Heart left ventricle (tissue), 16 donors: ENCODE measurements at regions not wholly inside any gene's neighbourhood (a gene's known extent, or its start where the extent isn't known, plus 50 kb on each side); places are given as distances from the start of the nearest gene placed in this dataset.

ENCODE experiments used
- ATAC-seq, 4 donors: fragments of 200-7000 bp; cut with Tn5 transposase; one replicate each; pipeline ENCODE4 v1.9.1; 2020 to 2022; ENCODE audit warnings: moderate library complexity in 4 of 4, mild to moderate bottlenecking in 3 of 4, moderate number of reproducible peaks in 1 of 4
- DNase-seq, 5 donors: peaks; one replicate each; pipeline ENCODE4 v3.0.0-alpha.2; 2020
- H3K27ac ChIP-seq, 12 donors: fragments of 200-600 bp; sonication (generic) in 4 of 12; one replicate each; pipeline versions ENCODE4 v1.5.0 to v1.8.0; 2016 to 2022; ENCODE audit warnings: mild to moderate bottlenecking in 2 of 12
- H3K27me3 ChIP-seq, 9 donors: fragments of 200-600 bp; sonication (generic) in 2 of 9; one replicate each; pipeline versions ENCODE4 v1.5.1 to v1.8.0; 2016 to 2022; ENCODE audit warnings: mild to moderate bottlenecking in 3 of 9
- H3K36me3 ChIP-seq, 9 donors: fragments of 200-600 bp; sonication (generic) in 2 of 9; one replicate each; pipeline versions ENCODE4 v1.5.0 to v1.8.0; 2018 to 2022; ENCODE audit warnings: mild to moderate bottlenecking in 2 of 9
- H3K4me1 ChIP-seq, 12 donors: fragments of 200-600 bp; sonication (generic) in 4 of 12; one replicate each; pipeline versions ENCODE4 v1.5.0 to v1.8.0; 2016 to 2022; ENCODE audit warnings: mild to moderate bottlenecking in 3 of 12
- H3K4me3 ChIP-seq, 12 donors: fragments of 200-600 bp; sonication (generic) in 4 of 12; one replicate each; pipeline versions ENCODE4 v1.5.0 to v1.8.0; 2017 to 2022; ENCODE audit warnings: mild to moderate bottlenecking in 9 of 12, moderate library complexity in 4 of 12
- H3K9me3 ChIP-seq, 12 donors: fragments of 200-600 bp; sonication (generic) in 4 of 12; one replicate each; pipeline versions ENCODE4 v1.5.0 to v1.8.0; 2016 to 2022; ENCODE audit warnings: mild to moderate bottlenecking in 1 of 12
- POLR2A ChIP-seq, 2 donors: fragments of 450-650 bp; IDR thresholded peaks; one replicate each; pipeline ENCODE4 v1.6.1; 2017; ENCODE audit warnings: antibody characterized with exemption in 2 of 2, mild to moderate bottlenecking in 2 of 2, moderate library complexity in 2 of 2
- WGBS, 4 donors: extraction: QIAGEN DNeasy Blood & Tissue Kit in 2 of 4; methylation state at CpG; one replicate each; pipeline versions ENCODE4 v1.1.5 to v1.1.7; 2013 to 2018; 5-methylcytosine and 5-hydroxymethylcytosine counted together
- intact Hi-C, 10 donors: fragments of 100-400 bp; cut with DNase I; formaldehyde crosslinking; loops; one replicate each; pipeline versions ENCODE4 v1.11.1 to v1.14.2; 2022
- TF ChIP-seq, protein P1 (sequence below), 12 donors: fragments of 200-600 bp; sonication (generic) in 4 of 12; IDR thresholded peaks; one replicate each; pipeline versions ENCODE4 v1.5.0 to v1.8.0; 2018 to 2022; ENCODE audit warnings: antibody characterized with exemption in 12 of 12, mild to moderate bottlenecking in 5 of 12
- donor health status: ischemic (EF 13 %, LVEDD 7.1; RV severe dilation, severe dysfunction).
- donor health status: healthy with polysubstance abuse.
- donor health status: DM: no; HTN: yes; CAD: no.
- donor health status: DM: no; HTN: no; CAD: no.
- donor health status: ischemic (EF 25% LVEDD 6.9; RV normal size, moderate dysfunction).
- donor health status: ischemic (EF 25% LVEDD 5.7; RV mildly dilated, moderate dysfunction).
- donor health status: healthy.
- donor health status: DM: yes; HTN: yes; CAD: no.
- donor health status: ischemic (EF 35%, LVEDD 5.7; RV mildly dilated, moderate dysfunction).
- donor health status: nonischemic (EF 11% LVEDD 7.7; RV severe dilation, severe dysfunction).
- donor health status: DM: yes; HTN: yes; CAD: no.
- donor health status: PGD.
- donor health status: ischemic (EF 29% LVEDD 5.4; RV normal size, mild dysfunction).
- donor health status: nonischemic (EF 23%, LVEDD 6.1; RV moderate dilation, normal function).

DNA sequence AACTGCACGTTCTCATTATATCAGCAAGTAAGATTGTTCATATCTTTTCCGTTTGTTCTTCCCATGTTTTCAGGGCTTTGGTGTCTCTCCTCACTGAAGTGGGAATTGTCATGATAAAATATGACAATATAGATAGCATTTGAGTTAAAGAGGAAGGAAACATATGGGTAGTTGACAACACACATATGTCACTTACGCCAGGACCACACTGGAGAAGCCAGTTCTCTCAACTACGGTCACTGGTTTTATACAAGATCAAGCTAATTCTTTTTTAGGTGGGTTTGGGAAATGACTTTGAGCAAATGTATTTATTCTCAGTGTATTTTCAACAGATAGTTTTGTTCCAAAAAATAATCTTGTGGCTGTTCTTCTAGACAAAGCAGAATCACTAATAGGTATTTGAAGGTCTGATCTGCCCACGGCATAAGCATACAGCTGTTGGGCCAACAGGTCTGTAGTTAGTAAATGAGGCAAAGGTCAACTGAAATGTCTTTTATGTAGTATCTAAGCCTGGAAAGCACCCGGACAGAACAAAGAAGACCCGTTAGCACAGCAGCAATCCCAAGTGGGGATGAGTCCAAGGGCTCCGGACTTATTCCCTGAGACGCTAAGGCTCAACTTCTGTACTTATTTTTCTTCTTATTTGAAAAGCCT lies 433.6 kb upstream of the ZP4 start:
- WGBS, 4 donors, result 55 to 66% (median 59%) methylated on average over 9 of the region's 9 CpGs
- DNase-seq (no peak), ATAC-seq (no peak)

DNA sequence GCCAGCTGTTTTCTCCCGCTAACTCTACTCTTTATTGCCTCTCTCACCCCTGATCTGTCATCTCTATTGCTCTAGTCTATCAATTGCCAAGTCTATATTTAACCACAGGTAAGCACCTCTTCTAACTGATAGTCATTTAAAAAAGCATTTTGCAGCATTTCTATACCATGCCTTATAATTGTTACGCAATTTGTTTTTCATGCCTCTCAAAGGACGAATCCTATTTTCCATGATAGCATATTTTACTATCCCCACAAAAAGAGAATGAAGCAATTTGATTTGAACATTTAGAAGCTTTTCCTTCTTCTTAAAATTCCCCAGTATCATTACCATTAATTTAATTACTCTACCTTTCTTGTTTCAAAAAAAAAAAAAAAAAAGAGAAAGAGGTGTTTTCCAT lies 432.8 kb upstream of the ZP4 start:
- DNase-seq (no peak), ATAC-seq (no peak)
- 88 to 95% (median 91%) methylated on average over 3 of the region's 3 CpGs for whole genome bisulfite sequencing, 4 donors
- no peak overlapping the region for H3K4me3 ChIP-seq
- H3K4me1 ChIP-seq, result no peaks in the 10 kb centered on the region
- peaks cover 0 to 7% (median 0%) of the 10 kb centered on the region in 12 donors for H3K9me3 ChIP-seq
- no peaks in the 10 kb centered on the region for H3K27me3 ChIP-seq
- intact Hi-C loops, result no loop called here
- H3K36me3 ChIP-seq, result no peaks in the 10 kb centered on the region
- TF ChIP-seq, protein P1, sequence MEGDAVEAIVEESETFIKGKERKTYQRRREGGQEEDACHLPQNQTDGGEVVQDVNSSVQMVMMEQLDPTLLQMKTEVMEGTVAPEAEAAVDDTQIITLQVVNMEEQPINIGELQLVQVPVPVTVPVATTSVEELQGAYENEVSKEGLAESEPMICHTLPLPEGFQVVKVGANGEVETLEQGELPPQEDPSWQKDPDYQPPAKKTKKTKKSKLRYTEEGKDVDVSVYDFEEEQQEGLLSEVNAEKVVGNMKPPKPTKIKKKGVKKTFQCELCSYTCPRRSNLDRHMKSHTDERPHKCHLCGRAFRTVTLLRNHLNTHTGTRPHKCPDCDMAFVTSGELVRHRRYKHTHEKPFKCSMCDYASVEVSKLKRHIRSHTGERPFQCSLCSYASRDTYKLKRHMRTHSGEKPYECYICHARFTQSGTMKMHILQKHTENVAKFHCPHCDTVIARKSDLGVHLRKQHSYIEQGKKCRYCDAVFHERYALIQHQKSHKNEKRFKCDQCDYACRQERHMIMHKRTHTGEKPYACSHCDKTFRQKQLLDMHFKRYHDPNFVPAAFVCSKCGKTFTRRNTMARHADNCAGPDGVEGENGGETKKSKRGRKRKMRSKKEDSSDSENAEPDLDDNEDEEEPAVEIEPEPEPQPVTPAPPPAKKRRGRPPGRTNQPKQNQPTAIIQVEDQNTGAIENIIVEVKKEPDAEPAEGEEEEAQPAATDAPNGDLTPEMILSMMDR (IDR thresholded peaks at IDR 0.05), result no peak
- TF ChIP-seq POLR2A (IDR thresholded peaks at IDR 0.05), result no peak
- H3K27ac ChIP-seq, result no peak overlapping the region

More for the DNA sequence above, 433.6 kb upstream of the ZP4 start:
- Histone ChIP-seq H3K4me3 (no peak overlapping the region), H3K36me3 (no peaks in the 10 kb centered on the region), H3K27me3 (no peaks in the 10 kb centered on the region), H3K9me3 (peaks cover 0 to 7% (median 0%) of the 10 kb centered on the region in 12 donors), H3K27ac (no peak overlapping the region), H3K4me1 (no peaks in the 10 kb centered on the region)
- no peak for TF ChIP-seq POLR2A (IDR thresholded peaks at IDR 0.05)
- TF ChIP-seq, protein P1 (IDR thresholded peaks at IDR 0.05), result no peak
- intact Hi-C loops, result no loop called here

DNA sequence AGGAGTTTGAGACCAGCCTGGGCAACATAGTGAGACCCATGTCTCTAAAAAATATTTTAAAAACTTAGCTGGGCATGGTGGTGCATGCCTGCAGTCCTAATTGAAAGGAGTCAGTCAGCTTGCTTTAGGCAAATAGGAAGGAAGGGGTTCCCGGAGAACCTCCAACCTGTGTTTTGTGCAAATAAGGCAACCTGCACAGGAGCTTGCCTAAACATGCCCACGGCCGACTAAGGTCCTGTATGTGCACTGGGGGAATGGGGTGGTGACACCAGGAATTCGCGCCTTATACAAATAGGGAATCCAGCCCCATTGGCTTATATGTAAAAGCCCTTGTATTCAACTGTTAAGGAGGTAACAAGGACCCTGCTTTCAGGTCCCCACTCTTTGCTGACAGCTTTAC lies 429.2 kb upstream of the ZP4 start:
- Histone ChIP-seq H3K27me3 (no peaks in the 10 kb centered on the region), H3K36me3 (no peaks in the 10 kb centered on the region), H3K27ac (no peak overlapping the region), H3K9me3 (peaks cover 0 to 7% (median 0%) of the 10 kb centered on the region in 12 donors), H3K4me3 (no peak overlapping the region), H3K4me1 (no peaks in the 10 kb centered on the region)
- ATAC-seq (no peak), DNase-seq (no peak)
- TF ChIP-seq, protein P1 (IDR thresholded peaks at IDR 0.05), result no peak
- no peak for TF ChIP-seq POLR2A (IDR thresholded peaks at IDR 0.05)
- intact Hi-C loops, result no loop called here
- WGBS, 4 donors, result 71 to 75% (median 73%) methylated on average over 5 of the region's 5 CpGs

DNA sequence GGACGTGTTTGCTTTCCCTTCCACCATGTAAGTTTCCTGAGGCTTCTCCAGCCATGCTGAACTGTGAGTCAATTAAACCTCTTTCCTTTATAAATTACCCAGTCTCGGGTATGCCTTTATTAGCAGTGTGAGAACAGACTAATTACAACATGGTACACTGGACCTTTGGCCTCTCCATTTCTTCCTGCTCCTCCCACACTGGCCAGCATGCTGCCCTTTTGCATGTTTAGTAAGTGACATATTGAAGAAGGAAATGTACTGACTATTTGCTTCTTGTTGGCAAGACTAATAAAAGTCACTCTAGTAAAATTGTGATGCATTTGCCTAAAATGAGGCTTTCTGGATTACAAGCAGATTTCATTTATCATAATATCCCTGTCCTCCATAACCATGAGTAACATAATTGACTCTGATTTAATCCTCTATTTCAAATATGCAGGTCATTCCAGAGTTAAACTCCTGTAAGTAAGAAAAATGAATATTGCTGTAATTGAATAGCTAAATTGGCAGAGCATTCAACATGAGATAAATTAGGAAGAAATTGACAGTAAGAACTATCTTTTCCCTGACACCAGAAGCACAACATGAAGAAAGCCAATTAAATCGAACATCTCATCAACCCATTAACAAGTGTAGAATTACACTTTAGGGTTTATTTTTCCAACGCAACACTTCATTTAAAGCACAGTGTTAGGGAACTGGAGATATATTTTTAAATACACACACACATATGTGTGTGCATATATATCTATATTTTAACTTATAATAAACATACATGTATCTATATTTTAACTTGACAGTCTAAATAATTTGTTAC lies 427.8 kb upstream of the ZP4 start:
- 68 to 75% (median 71%) methylated on average over 4 of the region's 4 CpGs for WGBS, 4 donors
- DNase-seq (no peak), ATAC-seq (no peak)
- no peak overlapping the region for H3K27ac ChIP-seq
- H3K4me1 ChIP-seq, result no peaks in the 10 kb centered on the region
- peaks cover 0 to 7% (median 0%) of the 10 kb centered on the region in 12 donors for H3K9me3 ChIP-seq
- no peak for TF ChIP-seq POLR2A (IDR thresholded peaks at IDR 0.05)
- TF ChIP-seq, protein P1 (IDR thresholded peaks at IDR 0.05), result no peak
- H3K27me3 ChIP-seq, result no peaks in the 10 kb centered on the region
- intact Hi-C loops, result no loop called here
- H3K4me3 ChIP-seq, result no peak overlapping the region
- no peaks in the 10 kb centered on the region for H3K36me3 ChIP-seq
